ENCODE measurements at regions not wholly inside any gene's neighbourhood (a gene's known extent, or its start where the extent isn't known, plus 50 kb on each side); places are given as distances from the start of the nearest gene placed in this dataset.

- no peaks in the 10 kb centered on the region for H3K4me1 ChIP-seq
- no peak for TF ChIP-seq POLR2A (IDR thresholded peaks at IDR 0.05)
- TF ChIP-seq, protein P1, sequence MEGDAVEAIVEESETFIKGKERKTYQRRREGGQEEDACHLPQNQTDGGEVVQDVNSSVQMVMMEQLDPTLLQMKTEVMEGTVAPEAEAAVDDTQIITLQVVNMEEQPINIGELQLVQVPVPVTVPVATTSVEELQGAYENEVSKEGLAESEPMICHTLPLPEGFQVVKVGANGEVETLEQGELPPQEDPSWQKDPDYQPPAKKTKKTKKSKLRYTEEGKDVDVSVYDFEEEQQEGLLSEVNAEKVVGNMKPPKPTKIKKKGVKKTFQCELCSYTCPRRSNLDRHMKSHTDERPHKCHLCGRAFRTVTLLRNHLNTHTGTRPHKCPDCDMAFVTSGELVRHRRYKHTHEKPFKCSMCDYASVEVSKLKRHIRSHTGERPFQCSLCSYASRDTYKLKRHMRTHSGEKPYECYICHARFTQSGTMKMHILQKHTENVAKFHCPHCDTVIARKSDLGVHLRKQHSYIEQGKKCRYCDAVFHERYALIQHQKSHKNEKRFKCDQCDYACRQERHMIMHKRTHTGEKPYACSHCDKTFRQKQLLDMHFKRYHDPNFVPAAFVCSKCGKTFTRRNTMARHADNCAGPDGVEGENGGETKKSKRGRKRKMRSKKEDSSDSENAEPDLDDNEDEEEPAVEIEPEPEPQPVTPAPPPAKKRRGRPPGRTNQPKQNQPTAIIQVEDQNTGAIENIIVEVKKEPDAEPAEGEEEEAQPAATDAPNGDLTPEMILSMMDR (IDR thresholded peaks at IDR 0.05): no peak
- no peaks in the 10 kb centered on the region for H3K36me3 ChIP-seq
- 54% methylated on average over 1 of the region's 1 CpG for WGBS (ENCODE audit: insufficient coverage, low coverage, low lambda C conversion rate, missing lambda C conversion rate)
- no peak for DNase-seq
- intact Hi-C loops (cut with DNase I): no loop called here
- H3K27me3 ChIP-seq: no peaks in the 10 kb centered on the region
- H3K27ac ChIP-seq: no peak overlapping the region
- no peak overlapping the region for H3K4me3 ChIP-seq
- no peak for ATAC-seq
- H3K9me3 ChIP-seq: no peaks in the 10 kb centered on the region
Measured at GRCh38 chr11:25938952-25939351, 393.0 kb upstream of the ANO3 start.

GRCh38 chr11:25939691-25940090, 392.2 kb upstream of the ANO3 start:
- no peak for ATAC-seq
- intact Hi-C loops (cut with DNase I): no loop called here
- no peaks in the 10 kb centered on the region for H3K9me3 ChIP-seq
- TF ChIP-seq, protein P1 (IDR thresholded peaks at IDR 0.05): no peak
- TF ChIP-seq POLR2A (IDR thresholded peaks at IDR 0.05): no peak
- DNase-seq: no peak
- 63% methylated on average over 2 of the region's 2 CpGs for WGBS (ENCODE audit: insufficient coverage, low coverage, low lambda C conversion rate, missing lambda C conversion rate)
- no peak overlapping the region for H3K4me3 ChIP-seq
- H3K27ac ChIP-seq: no peak overlapping the region
- no peaks in the 10 kb centered on the region for H3K36me3 ChIP-seq
- no peaks in the 10 kb centered on the region for H3K4me1 ChIP-seq
- no peaks in the 10 kb centered on the region for H3K27me3 ChIP-seq

DNA sequence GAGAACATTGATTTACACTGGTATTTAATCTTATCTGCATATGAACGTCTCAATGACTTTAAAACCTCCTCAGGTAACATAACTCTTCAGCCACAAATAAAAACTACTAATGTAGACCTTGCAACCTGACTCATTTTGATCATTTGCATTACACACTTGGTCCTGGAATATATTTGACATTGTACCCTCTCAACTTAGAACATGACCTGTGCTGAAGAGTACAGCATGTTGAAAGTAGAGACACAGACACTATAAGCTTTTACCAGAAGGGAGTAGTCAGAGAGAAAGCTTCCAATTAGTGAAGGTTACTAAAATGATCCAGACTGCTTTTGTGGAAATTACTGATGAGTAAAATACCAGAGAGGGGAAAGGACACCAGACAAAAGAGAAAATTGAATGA, 390.6 kb upstream of the ANO3 start:
- Histone ChIP-seq H3K27ac (no peak overlapping the region), H3K9me3 (no peaks in the 10 kb centered on the region), H3K4me1 (no peaks in the 10 kb centered on the region), H3K4me3 (no peak overlapping the region), H3K27me3 (no peaks in the 10 kb centered on the region), H3K36me3 (no peaks in the 10 kb centered on the region)
- TF ChIP-seq POLR2A (IDR thresholded peaks at IDR 0.05): no peak
- TF ChIP-seq, protein P1 (IDR thresholded peaks at IDR 0.05): no peak
- no peak for DNase-seq
- 55% methylated on average over 1 of the region's 1 CpG for WGBS (ENCODE audit: insufficient coverage, low coverage, low lambda C conversion rate, missing lambda C conversion rate)
- no peak for ATAC-seq
- intact Hi-C loops (cut with DNase I): no loop called here

- H3K36me3 ChIP-seq: no peaks in the 10 kb centered on the region
- H3K27me3 ChIP-seq: no peaks in the 10 kb centered on the region
- ATAC-seq (no peak), DNase-seq (no peak)
- H3K27ac ChIP-seq: no peak overlapping the region
- H3K9me3 ChIP-seq: no peaks in the 10 kb centered on the region
- H3K4me3 ChIP-seq: no peak overlapping the region
- H3K4me1 ChIP-seq: no peaks in the 10 kb centered on the region
- intact Hi-C loops (cut with DNase I): no loop called here
- TF ChIP-seq, protein P1 (IDR thresholded peaks at IDR 0.05): no peak
- TF ChIP-seq POLR2A (IDR thresholded peaks at IDR 0.05): no peak
- WGBS (ENCODE audit: insufficient coverage, low coverage, low lambda C conversion rate, missing lambda C conversion rate): 69% methylated on average over 6 of the region's 6 CpGs
Measured at GRCh38 chr11:25943031-25943430, 388.9 kb upstream of the ANO3 start.
